Prostate gland (tissue), 2 donors: ENCODE measurements at regions not wholly inside any gene's neighbourhood (a gene's known extent, or its start where the extent isn't known, plus 50 kb on each side); places are given as distances from the start of the nearest gene placed in this dataset.
"Not testable (repeated sequence)": the region's sequence is repeated elsewhere in the genome, so short reads cannot be mapped to it uniquely, and the experiment has no call there.

Experiments
- DNase-seq: peaks from one replicate; pipeline ENCODE4 v3.0.0-alpha.2; 2019; ENCODE audit warnings: low spot score
- H3K27ac ChIP-seq, 2 donors: fragments of 200-600 bp; sonication (generic); 2 replicates each; pipeline ENCODE4 v1.5.1; 2017 to 2019
- H3K27me3 ChIP-seq: fragments of 200-600 bp; sonication (generic); replicated peaks from 2 replicates; pipeline ENCODE4 v1.5.1; 2019; ENCODE audit not compliant: insufficient read depth
- H3K36me3 ChIP-seq, 2 donors: fragments of 200-600 bp; sonication (generic); 1 replicate in 1 of 2; 2 replicates in 1 of 2; pipeline versions ENCODE4 v1.5.1 to v1.8.1; 2017 to 2019
- H3K4me1 ChIP-seq: fragments of 200-600 bp; sonication (generic); replicated peaks from 2 replicates; pipeline ENCODE4 v1.5.1; 2019
- H3K4me3 ChIP-seq, 2 donors: fragments of 200-600 bp; sonication (generic); 2 replicates each; pipeline ENCODE4 v1.5.1; 2017 to 2019
- H3K9me3 ChIP-seq: fragments of 200-600 bp; sonication (generic); 2 replicates; pipeline ENCODE4 v1.5.1; 2017
- CTCF ChIP-seq, 4 experiments: fragments of 200-600 bp in 2 of 4; fragments of 450-650 bp in 2 of 4; sonication (generic) in 2 of 4; IDR thresholded peaks; 1 replicate in 3 of 4; 2 replicates in 1 of 4; pipeline ENCODE4 v1.5.1; 2016 to 2019; ENCODE audit warnings: antibody characterized with exemption in 4 of 4, mild to moderate bottlenecking in 2 of 4, moderate library complexity in 2 of 4
- POLR2A ChIP-seq: fragments of 450-650 bp; IDR thresholded peaks from one replicate; pipeline ENCODE4 v1.6.1; 2016; ENCODE audit warnings: antibody characterized with exemption, mild to moderate bottlenecking
- POLR2AphosphoS5 ChIP-seq: sonication (generic); formaldehyde crosslinking; IDR thresholded peaks from one replicate; pipeline ENCODE4 v1.6.1; 2017; ENCODE audit warnings: antibody characterized with exemption
- WGBS: methylation state at CpG from one replicate; pipeline ENCODE4 v1.1.5; 2018; 5-methylcytosine and 5-hydroxymethylcytosine counted together
- intact Hi-C: fragments of 100-400 bp; cut with DNase I; formaldehyde crosslinking; loops from one replicate; pipeline ENCODE4 v1.14.2; 2022

GRCh38 chr22:22377335-22377734, 131.2 kb downstream of the ZNF280B start:
- Histone ChIP-seq H3K36me3 (no peaks in the 10 kb centered on the region), H3K4me3 (no peak overlapping the region), H3K9me3 (no peaks in the 10 kb centered on the region), H3K4me1 (no peaks in the 10 kb centered on the region), H3K27me3 (no peaks in the 10 kb centered on the region), H3K27ac (no peak overlapping the region)
- DNase-seq: no peak
- intact Hi-C loops: no loop called here
- no peak for TF ChIP-seq POLR2A
- TF ChIP-seq POLR2AphosphoS5: no peak
- TF ChIP-seq CTCF (IDR thresholded peaks at IDR 0.05): no peak

- Histone ChIP-seq H3K27me3 (no peaks in the 10 kb centered on the region), H3K36me3 (no peaks in the 10 kb centered on the region), H3K4me3 (no peak overlapping the region), H3K27ac (no peak overlapping the region), H3K9me3 (no peaks in the 10 kb centered on the region), H3K4me1 (no peaks in the 10 kb centered on the region)
- intact Hi-C loops: no loop called here
- no peak for TF ChIP-seq POLR2A
- TF ChIP-seq POLR2AphosphoS5: no peak
- TF ChIP-seq CTCF (IDR thresholded peaks at IDR 0.05): no peak
- no peak for DNase-seq
- WGBS: 68% methylated on average over 8 of the region's 8 CpGs
These were observed 129.8 kb downstream of the ZNF280B start for GRCh38 chr22:22378446-22379415.

GRCh38 chr22:22380098-22381030, 128.2 kb downstream of the ZNF280B start:
- intact Hi-C loops: no loop called here

GRCh38 chr22:22381292-22381691, 127.2 kb downstream of the ZNF280B start:
- WGBS: 59% methylated on average over 2 of the region's 2 CpGs
- DNase-seq, H3K9me3 ChIP-seq, intact Hi-C loops, H3K4me1 ChIP-seq, H3K4me3 ChIP-seq, H3K27ac ChIP-seq, H3K36me3 ChIP-seq, H3K27me3 ChIP-seq: not testable (repeated sequence)

More at GRCh38 chr22:22380098-22381030, 128.2 kb downstream of the ZNF280B start:
- no peaks in the 10 kb centered on the region for H3K9me3 ChIP-seq
- no peaks in the 10 kb centered on the region for H3K36me3 ChIP-seq
- 30% methylated on average over 10 of the region's 11 CpGs for WGBS
- no peaks in the 10 kb centered on the region for H3K27me3 ChIP-seq
- no peaks in the 10 kb centered on the region for H3K4me1 ChIP-seq
- DNase-seq: no peak
- no peak overlapping the region for H3K27ac ChIP-seq
- TF ChIP-seq CTCF (IDR thresholded peaks at IDR 0.05): no peak
- TF ChIP-seq POLR2A: no peak
- no peak for TF ChIP-seq POLR2AphosphoS5
- H3K4me3 ChIP-seq: no peak overlapping the region

GRCh38 chr22:22384267-22384666, 124.3 kb downstream of the ZNF280B start:
- Histone ChIP-seq H3K36me3 (no peaks in the 10 kb centered on the region), H3K4me3 (no peak overlapping the region), H3K4me1 (no peaks in the 10 kb centered on the region), H3K9me3 (no peaks in the 10 kb centered on the region), H3K27ac (no peak overlapping the region), H3K27me3 (no peaks in the 10 kb centered on the region)
- intact Hi-C loops: no loop called here
- no peak for DNase-seq
- WGBS: 56% methylated on average over 3 of the region's 3 CpGs
- TF ChIP-seq POLR2AphosphoS5 (no peak), CTCF (IDR thresholded peaks at IDR 0.05) (no peak), POLR2A (no peak)
